ENCODE measurements at regions not wholly inside any gene's neighbourhood (a gene's known extent, or its start where the extent isn't known, plus 50 kb on each side); places are given as distances from the start of the nearest gene placed in this dataset.

DNA sequence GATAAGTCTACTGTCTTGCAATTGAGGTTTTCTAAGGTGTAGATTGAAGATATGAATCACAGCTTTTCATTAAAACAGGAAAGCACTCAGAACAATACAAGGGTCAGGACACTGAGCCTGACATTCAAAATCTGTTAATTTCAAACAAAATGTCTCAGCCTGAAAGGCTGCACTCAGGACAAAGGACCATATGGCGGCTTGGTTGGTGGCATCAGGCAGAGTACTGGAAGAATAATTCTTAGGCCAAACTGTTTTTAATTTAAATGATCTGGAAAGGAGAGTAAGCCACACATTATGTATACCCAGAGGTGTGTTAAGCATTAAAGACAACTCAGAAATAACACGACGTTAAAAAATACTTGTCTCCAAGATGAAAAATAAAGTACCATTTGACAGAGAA is 85.9 kb downstream of the SKA1 start:
- TF ChIP-seq, protein P1, sequence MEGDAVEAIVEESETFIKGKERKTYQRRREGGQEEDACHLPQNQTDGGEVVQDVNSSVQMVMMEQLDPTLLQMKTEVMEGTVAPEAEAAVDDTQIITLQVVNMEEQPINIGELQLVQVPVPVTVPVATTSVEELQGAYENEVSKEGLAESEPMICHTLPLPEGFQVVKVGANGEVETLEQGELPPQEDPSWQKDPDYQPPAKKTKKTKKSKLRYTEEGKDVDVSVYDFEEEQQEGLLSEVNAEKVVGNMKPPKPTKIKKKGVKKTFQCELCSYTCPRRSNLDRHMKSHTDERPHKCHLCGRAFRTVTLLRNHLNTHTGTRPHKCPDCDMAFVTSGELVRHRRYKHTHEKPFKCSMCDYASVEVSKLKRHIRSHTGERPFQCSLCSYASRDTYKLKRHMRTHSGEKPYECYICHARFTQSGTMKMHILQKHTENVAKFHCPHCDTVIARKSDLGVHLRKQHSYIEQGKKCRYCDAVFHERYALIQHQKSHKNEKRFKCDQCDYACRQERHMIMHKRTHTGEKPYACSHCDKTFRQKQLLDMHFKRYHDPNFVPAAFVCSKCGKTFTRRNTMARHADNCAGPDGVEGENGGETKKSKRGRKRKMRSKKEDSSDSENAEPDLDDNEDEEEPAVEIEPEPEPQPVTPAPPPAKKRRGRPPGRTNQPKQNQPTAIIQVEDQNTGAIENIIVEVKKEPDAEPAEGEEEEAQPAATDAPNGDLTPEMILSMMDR (IDR thresholded peaks at IDR 0.05; ENCODE audit: low read depth, low read length) = no peak
- TF ChIP-seq EZH2phosphoT487 (IDR thresholded peaks at IDR 0.05; ENCODE audit: low read depth) = no peak
